Thymus (tissue), 11 donors: ENCODE measurements at regions not wholly inside any gene's neighbourhood (a gene's known extent, or its start where the extent isn't known, plus 50 kb on each side); places are given as distances from the start of the nearest gene placed in this dataset.

ENCODE experiments used
- DNase-seq, 9 donors: peaks; one replicate each; pipeline ENCODE4 v3.0.0-alpha.2; 2013; ENCODE audit warnings: low spot score in 9 of 9, low read depth in 6 of 9, missing footprints in 1 of 9
- H3K27ac ChIP-seq, 2 donors: one replicate each; pipeline ENCODE4 v1.5.1; 2013; ENCODE audit warnings: control low read depth in 1 of 2, low read depth in 1 of 2, low read length in 1 of 2, mild to moderate bottlenecking in 1 of 2, moderate library complexity in 1 of 2
- H3K27me3 ChIP-seq, 2 donors: one replicate each; pipeline ENCODE4 v1.5.1; 2013; ENCODE audit warnings: low read length in 1 of 2; ENCODE audit not compliant: control insufficient read depth in 2 of 2, insufficient read depth in 1 of 2
- H3K36me3 ChIP-seq, 2 donors: one replicate each; pipeline ENCODE4 v1.5.1; 2013; ENCODE audit warnings: low read length in 1 of 2, mild to moderate bottlenecking in 1 of 2, moderate library complexity in 1 of 2; ENCODE audit not compliant: control insufficient read depth in 2 of 2, insufficient read depth in 2 of 2
- H3K4me1 ChIP-seq, 2 donors: one replicate each; pipeline ENCODE4 v1.5.1; 2013; ENCODE audit warnings: low read length in 2 of 2; ENCODE audit not compliant: control insufficient read depth in 2 of 2, insufficient read depth in 2 of 2
- H3K4me3 ChIP-seq, 2 donors: one replicate each; pipeline ENCODE4 v1.5.1; 2013; ENCODE audit warnings: low read length in 2 of 2, control low read depth in 1 of 2, mild to moderate bottlenecking in 1 of 2
- H3K9me3 ChIP-seq, 2 donors: one replicate each; pipeline ENCODE4 v1.5.1; 2013; ENCODE audit warnings: low read length in 1 of 2, mild to moderate bottlenecking in 1 of 2; ENCODE audit not compliant: control insufficient read depth in 2 of 2, insufficient read depth in 1 of 2
- WGBS: extraction: QIAGEN DNeasy Blood & Tissue Kit; methylation state at CpG from one replicate; pipeline ENCODE4 v1.1.7; 2013; 5-methylcytosine and 5-hydroxymethylcytosine counted together
- donor health status: healthy.

DNA sequence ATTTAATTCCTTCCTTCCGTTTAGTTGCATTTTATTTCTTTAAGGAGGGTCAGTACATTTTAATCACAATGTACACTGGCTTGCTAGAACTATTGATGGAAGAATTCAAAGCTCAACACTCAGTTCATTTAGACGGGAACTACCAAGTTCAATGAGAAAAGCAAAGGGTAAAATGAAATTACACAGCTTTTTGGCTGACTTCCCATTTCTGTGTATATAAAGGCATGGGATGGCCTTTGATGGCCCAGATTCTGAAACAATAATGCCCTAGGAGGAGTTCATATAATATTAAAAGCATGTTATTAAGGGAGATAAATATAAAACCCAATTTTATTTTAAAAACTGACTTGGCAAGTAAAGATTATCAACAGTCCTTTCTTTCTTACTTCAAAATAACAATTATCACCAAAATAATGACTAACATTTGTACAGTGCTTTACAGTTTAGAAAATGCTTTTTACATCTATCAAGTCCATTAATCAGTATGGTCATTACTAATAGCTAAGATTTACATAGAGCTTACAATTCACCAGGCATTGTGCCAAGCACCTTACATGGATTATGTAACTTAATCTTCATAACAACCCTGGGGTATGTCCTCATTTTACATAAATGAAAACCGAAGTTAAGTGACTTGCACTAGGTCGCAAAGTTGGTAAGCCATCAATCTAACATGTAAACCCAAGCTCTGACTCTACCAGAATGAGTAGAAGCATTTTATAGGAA is 402.4 kb downstream of the OMA1 start:
- no peak for DNase-seq
- Histone ChIP-seq H3K4me1 (no peaks in the 10 kb centered on the region), H3K27me3 (no peaks in the 10 kb centered on the region), H3K9me3 (no peaks in the 10 kb centered on the region), H3K4me3 (no peak overlapping the region), H3K27ac (no peak overlapping the region), H3K36me3 (no peaks in the 10 kb centered on the region)
- WGBS = 87% methylated on average over 4 of the region's 4 CpGs

DNA sequence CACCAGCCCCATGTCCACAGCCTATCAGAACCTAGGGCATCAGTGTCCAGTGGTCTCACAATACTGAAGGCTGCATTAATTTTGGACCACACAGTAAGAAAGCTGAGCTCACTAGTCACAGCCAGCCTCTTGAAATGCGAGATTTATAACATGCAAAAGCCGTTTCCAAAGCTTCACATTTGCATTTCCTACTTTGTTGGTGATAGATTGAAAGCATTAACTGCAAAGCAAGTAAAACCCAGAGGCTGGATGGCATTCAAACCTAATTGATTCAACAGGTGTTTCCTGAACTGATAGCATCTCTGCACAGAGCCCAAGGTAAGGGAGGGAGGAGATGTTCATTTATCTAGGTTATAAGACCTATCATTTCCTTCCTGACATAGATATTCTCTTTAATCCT is 410.1 kb downstream of the OMA1 start:
- Histone ChIP-seq H3K27ac (peak overlapping the region; percentile 47 to 95), H3K4me3 (peak overlapping the region in 1 of 2 donors; percentile 15), H3K9me3 (no peaks in the 10 kb centered on the region), H3K4me1 (peaks cover 32 to 38% of the 10 kb centered on the region in 2 donors), H3K36me3 (no peaks in the 10 kb centered on the region), H3K27me3 (no peaks in the 10 kb centered on the region)
- peak in 6 of 9 donors; percentile 55 to 83 (median 65) for DNase-seq
- 4% methylated on average over 2 of the region's 2 CpGs for WGBS

GRCh38 chr1:58135821-58136321 is 410.7 kb downstream of the OMA1 start:
- WGBS = 79% methylated on average over 3 of the region's 3 CpGs
- H3K4me1 ChIP-seq = peaks cover 32 to 38% of the 10 kb centered on the region in 2 donors
- peak overlapping the region; percentile 31 to 95 for H3K27ac ChIP-seq
- H3K27me3 ChIP-seq = no peaks in the 10 kb centered on the region
- H3K36me3 ChIP-seq = no peaks in the 10 kb centered on the region
- DNase-seq = no peak
- H3K4me3 ChIP-seq = peak overlapping the region in 1 of 2 donors; percentile 15
- H3K9me3 ChIP-seq = no peaks in the 10 kb centered on the region

DNA sequence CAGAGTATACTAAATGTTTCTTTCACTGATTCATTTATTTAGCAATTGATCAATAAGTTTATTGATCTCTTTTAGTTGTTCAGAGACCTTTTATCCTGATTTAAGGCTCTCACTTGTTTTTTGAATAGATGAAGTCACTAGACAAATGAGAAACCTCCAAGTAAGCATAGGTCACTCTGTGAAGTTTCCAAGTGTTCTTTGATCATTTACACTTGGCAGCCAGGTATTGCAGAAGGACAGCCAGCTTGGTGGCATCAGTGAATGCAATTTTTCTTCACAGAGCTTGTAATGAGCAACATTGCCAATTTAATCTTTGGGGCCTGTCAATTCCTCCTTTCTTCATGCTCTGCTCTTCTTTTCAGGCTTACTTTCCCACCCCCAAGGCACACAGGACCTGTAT is 413.0 kb downstream of the OMA1 start:
- H3K9me3 ChIP-seq = no peaks in the 10 kb centered on the region
- H3K27ac ChIP-seq = peak overlapping the region in 1 of 2 donors; percentile 59
- H3K36me3 ChIP-seq = no peaks in the 10 kb centered on the region
- H3K27me3 ChIP-seq = no peaks in the 10 kb centered on the region
- H3K4me3 ChIP-seq = no peak overlapping the region
- peaks cover 32 to 38% of the 10 kb centered on the region in 2 donors for H3K4me1 ChIP-seq
- DNase-seq = no peak

GRCh38 chr1:58123051-58123450 is 423.5 kb downstream of the OMA1 start:
- Histone ChIP-seq H3K36me3 (no peaks in the 10 kb centered on the region), H3K4me1 (peaks cover 0 to 3% of the 10 kb centered on the region in 2 donors), H3K4me3 (no peak overlapping the region), H3K27me3 (no peaks in the 10 kb centered on the region), H3K9me3 (no peaks in the 10 kb centered on the region), H3K27ac (no peak overlapping the region)
- DNase-seq = no peak
- 95% methylated on average over 2 of the region's 2 CpGs for WGBS

DNA sequence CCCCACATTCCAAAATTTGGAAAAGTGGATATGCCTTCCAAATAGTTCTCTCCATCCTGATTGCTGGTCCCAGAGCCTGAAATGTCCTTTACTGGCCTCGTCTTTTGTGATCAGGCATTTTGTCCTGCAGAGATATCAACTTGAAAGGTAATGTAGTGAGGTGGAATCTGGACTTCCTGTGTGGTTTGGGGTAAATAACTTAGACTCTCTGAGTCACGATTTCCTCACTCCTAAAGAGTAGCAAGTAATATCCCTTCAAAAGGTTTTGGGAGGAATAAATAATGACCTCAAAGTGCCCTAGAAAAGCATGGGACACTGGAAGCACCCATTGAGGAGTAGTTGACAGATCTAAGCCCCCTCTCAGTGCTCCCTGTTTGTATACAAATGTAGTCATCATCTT is 426.6 kb downstream of the OMA1 start:
- no peaks in the 10 kb centered on the region for H3K9me3 ChIP-seq
- WGBS = 19% methylated on average over 2 of the region's 2 CpGs
- H3K27me3 ChIP-seq = no peaks in the 10 kb centered on the region
- no peak for DNase-seq
- no peaks in the 10 kb centered on the region for H3K36me3 ChIP-seq
- no peak overlapping the region for H3K27ac ChIP-seq
- no peak overlapping the region for H3K4me3 ChIP-seq
- H3K4me1 ChIP-seq = peaks cover 0 to 3% of the 10 kb centered on the region in 2 donors

GRCh38 chr1:58116284-58116683 is 430.2 kb downstream of the OMA1 start:
- Histone ChIP-seq H3K36me3 (peaks cover 0 to 3% of the 10 kb centered on the region in 2 donors), H3K9me3 (no peaks in the 10 kb centered on the region), H3K27me3 (no peaks in the 10 kb centered on the region), H3K27ac (no peak overlapping the region), H3K4me3 (no peak overlapping the region), H3K4me1 (peaks cover 2 to 9% of the 10 kb centered on the region in 2 donors)
- DNase-seq = no peak

GRCh38 chr1:58109646-58110200 is 436.8 kb downstream of the OMA1 start:
- Histone ChIP-seq H3K4me3 (no peak overlapping the region), H3K27me3 (no peaks in the 10 kb centered on the region), H3K4me1 (peaks cover 4 to 16% of the 10 kb centered on the region in 2 donors), H3K36me3 (peaks cover 0 to 3% of the 10 kb centered on the region in 2 donors), H3K27ac (peak overlapping the region in 1 of 2 donors; percentile 14), H3K9me3 (no peaks in the 10 kb centered on the region)
- DNase-seq = no peak
- WGBS = 97% methylated on average over 2 of the region's 2 CpGs

- no peak for DNase-seq
- no peak overlapping the region for H3K4me3 ChIP-seq
- H3K4me1 ChIP-seq = peaks cover 4 to 16% of the 10 kb centered on the region in 2 donors
- 93% methylated on average over 2 of the region's 2 CpGs for WGBS
- H3K27ac ChIP-seq = peak overlapping the region in 1 of 2 donors; percentile 46
- H3K36me3 ChIP-seq = peaks cover 0 to 3% of the 10 kb centered on the region in 2 donors
- H3K27me3 ChIP-seq = no peaks in the 10 kb centered on the region
- H3K9me3 ChIP-seq = no peaks in the 10 kb centered on the region
Measured at GRCh38 chr1:58108783-58109182, 437.7 kb downstream of the OMA1 start.
